OCI-LY3 (cell line): ENCODE measurements at regions not wholly inside any gene's neighbourhood (a gene's known extent, or its start where the extent isn't known, plus 50 kb on each side); places are given as distances from the start of the nearest gene placed in this dataset.

ENCODE experiments used
- H2AFZ ChIP-seq: fragments of 200-600, 300-600 bp; shearing (Covaris generic); 2 replicates; pipeline ENCODE4 v1.6.0; 2014; ENCODE audit warnings: antibody characterized with exemption, low read depth, low read length
- H3K27ac ChIP-seq: fragments of 200-600, 300-600 bp; sonication (generic); 2 replicates; pipeline ENCODE4 v1.5.1; 2014; ENCODE audit warnings: mild to moderate bottlenecking, low read length, moderate library complexity, mixed read lengths
- H3K27me3 ChIP-seq: fragments of 200-600, 300-600 bp; sonication (generic); 2 replicates; pipeline ENCODE4 v1.6.1; 2014; ENCODE audit warnings: low read depth, low read length, mixed read lengths
- H3K36me3 ChIP-seq: fragments of 200-600, 300-600 bp; sonication (generic); replicated peaks from 2 replicates; pipeline ENCODE3; 2014; ENCODE audit warnings: low read depth, low read length, mixed read lengths
- H3K4me1 ChIP-seq: fragments of 300-600, 200-600 bp; sonication (generic); 2 replicates; pipeline ENCODE4 v1.6.1; 2014; ENCODE audit warnings: low read length, mixed read lengths
- H3K4me2 ChIP-seq: fragments of 200-600, 300-600 bp; sonication (generic); 2 replicates; pipeline ENCODE4 v1.6.1; 2014; ENCODE audit warnings: low read length, mixed read lengths
- H3K4me3 ChIP-seq: fragments of 300-600, 200-600 bp; sonication (generic); 2 replicates; pipeline ENCODE4 v1.5.1; 2014; ENCODE audit warnings: antibody characterized with exemption, mild to moderate bottlenecking, low read length, moderate library complexity
- H3K79me2 ChIP-seq: fragments of 300-600, 200-600 bp; shearing (Covaris generic); 2 replicates; pipeline ENCODE4 v1.6.1; 2014; ENCODE audit warnings: mild to moderate bottlenecking, low read length, mixed read lengths
- H3K9ac ChIP-seq: fragments of 300-600, 200-600 bp; shearing (Covaris generic); 2 replicates; pipeline ENCODE4 v1.6.0; 2014; ENCODE audit warnings: mild to moderate bottlenecking, low read length, moderate library complexity
- H3K9me3 ChIP-seq: fragments of 200-600, 300-600 bp; shearing (Covaris generic); 2 replicates; pipeline ENCODE4 v1.6.1; 2014; ENCODE audit warnings: low read length, mixed read lengths; ENCODE audit not compliant: insufficient read depth
- H4K20me1 ChIP-seq: fragments of 200-600, 300-600 bp; sonication (generic); 2 replicates; pipeline ENCODE4 v1.6.1; 2016; ENCODE audit warnings: low read length, mixed read lengths; ENCODE audit not compliant: insufficient read depth
- EZH2phosphoT487 ChIP-seq: fragments of 200-600 bp; shearing (Covaris generic); IDR thresholded peaks from 2 replicates; pipeline ENCODE4 v1.6.1; 2018; ENCODE audit warnings: antibody characterized with exemption, mixed run types, low read depth
- TF ChIP-seq, protein P1 (sequence below): fragments of 200-600, 300-600 bp; sonication (generic); IDR thresholded peaks from 2 replicates; pipeline ENCODE4 v1.5.1; 2014; ENCODE audit warnings: antibody characterized with exemption, low read length, low read depth

DNA sequence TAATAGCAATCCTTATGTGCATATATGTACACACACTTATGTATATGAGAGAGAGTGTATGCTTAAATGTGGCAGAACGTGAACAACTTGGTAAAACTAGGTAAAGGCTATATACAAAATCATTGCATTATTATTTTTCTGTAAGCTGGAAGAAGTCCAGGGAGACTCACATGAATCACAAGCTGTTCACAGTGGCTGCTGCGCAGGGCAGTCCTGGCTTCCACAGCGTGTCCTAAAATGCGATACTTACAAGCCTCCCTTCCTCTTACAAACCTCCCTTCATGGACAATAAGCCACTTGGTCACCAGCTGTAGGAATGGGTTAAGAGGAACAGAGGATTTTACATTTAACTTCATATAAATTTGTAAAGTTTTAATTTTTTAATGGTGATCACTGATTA lies 114.9 kb upstream of the AGAP1 start:
- Histone ChIP-seq H3K27ac (no peak overlapping the region), H3K9me3 (no peaks in the 10 kb centered on the region), H3K4me2 (no peak overlapping the region), H3K79me2 (no peaks in the 10 kb centered on the region), H4K20me1 (no peaks in the 10 kb centered on the region), H3K4me1 (no peaks in the 10 kb centered on the region), H3K9ac (no peak overlapping the region), H3K27me3 (no peaks in the 10 kb centered on the region), H2AFZ (no peak overlapping the region), H3K36me3 (no peaks in the 10 kb centered on the region), H3K4me3 (no peak overlapping the region)
- TF ChIP-seq, protein P1, sequence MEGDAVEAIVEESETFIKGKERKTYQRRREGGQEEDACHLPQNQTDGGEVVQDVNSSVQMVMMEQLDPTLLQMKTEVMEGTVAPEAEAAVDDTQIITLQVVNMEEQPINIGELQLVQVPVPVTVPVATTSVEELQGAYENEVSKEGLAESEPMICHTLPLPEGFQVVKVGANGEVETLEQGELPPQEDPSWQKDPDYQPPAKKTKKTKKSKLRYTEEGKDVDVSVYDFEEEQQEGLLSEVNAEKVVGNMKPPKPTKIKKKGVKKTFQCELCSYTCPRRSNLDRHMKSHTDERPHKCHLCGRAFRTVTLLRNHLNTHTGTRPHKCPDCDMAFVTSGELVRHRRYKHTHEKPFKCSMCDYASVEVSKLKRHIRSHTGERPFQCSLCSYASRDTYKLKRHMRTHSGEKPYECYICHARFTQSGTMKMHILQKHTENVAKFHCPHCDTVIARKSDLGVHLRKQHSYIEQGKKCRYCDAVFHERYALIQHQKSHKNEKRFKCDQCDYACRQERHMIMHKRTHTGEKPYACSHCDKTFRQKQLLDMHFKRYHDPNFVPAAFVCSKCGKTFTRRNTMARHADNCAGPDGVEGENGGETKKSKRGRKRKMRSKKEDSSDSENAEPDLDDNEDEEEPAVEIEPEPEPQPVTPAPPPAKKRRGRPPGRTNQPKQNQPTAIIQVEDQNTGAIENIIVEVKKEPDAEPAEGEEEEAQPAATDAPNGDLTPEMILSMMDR: no peak
- TF ChIP-seq EZH2phosphoT487: no peak

DNA sequence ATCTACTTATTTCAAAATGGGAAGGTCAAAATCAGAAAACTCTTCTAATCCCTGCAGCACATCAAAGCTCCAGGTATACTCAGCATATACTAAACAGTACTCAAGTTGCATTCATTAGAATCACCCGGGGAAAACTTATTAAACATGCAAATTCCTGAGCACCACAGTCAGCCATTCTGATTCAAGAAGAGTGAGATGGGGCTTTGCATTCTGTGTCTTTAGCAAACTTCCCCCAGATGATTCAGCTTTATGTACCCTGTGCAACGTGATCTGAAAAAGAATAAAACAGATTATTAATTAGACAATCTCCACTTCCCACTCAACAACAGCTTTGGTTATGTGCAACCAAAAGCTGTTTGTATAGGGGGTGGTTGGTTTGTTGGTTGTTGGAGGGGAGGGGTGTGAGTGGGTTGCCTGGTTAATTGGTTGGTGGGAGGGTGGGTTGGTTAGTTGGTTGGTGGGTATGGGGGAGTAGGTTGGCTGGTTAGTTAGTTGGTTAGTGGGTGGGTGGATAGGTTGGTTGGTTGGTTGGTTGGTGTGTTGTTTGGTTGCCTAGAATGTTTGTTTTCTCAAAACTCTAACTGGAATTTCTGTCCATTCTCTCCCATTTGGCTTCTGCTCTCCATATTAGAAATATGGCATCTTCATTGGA lies 112.5 kb upstream of the AGAP1 start:
- no peaks in the 10 kb centered on the region for H3K9me3 ChIP-seq
- no peaks in the 10 kb centered on the region for H3K4me1 ChIP-seq
- no peaks in the 10 kb centered on the region for H4K20me1 ChIP-seq
- TF ChIP-seq EZH2phosphoT487: no peak
- TF ChIP-seq, protein P1: no peak
- no peaks in the 10 kb centered on the region for H3K36me3 ChIP-seq
- no peak overlapping the region for H3K9ac ChIP-seq
- H3K27ac ChIP-seq: no peak overlapping the region
- no peak overlapping the region for H3K4me3 ChIP-seq
- no peak overlapping the region for H3K4me2 ChIP-seq
- H3K27me3 ChIP-seq: no peaks in the 10 kb centered on the region
- H3K79me2 ChIP-seq: no peaks in the 10 kb centered on the region
- no peak overlapping the region for H2AFZ ChIP-seq

DNA sequence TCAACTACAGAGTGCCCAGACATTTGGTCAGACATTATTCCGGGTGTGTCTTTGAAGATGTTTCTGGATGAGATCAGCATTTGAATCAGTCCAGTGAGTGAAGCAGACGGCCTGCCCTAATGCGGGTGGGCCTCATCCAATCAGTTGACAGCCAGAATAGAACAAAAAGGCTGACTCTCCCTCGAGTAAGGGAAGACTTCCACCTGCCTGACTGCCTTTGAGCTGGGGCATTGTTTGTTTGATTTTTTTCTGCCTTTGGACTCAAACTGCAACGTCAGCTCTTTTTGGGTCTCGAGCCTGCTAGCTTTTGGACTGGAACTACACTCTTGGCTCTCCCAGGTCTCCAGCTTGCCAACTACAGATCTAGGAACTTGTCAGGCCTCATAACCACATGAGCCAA lies 111.7 kb upstream of the AGAP1 start:
- H3K4me2 ChIP-seq: no peak overlapping the region
- H2AFZ ChIP-seq: no peak overlapping the region
- H3K79me2 ChIP-seq: no peaks in the 10 kb centered on the region
- no peaks in the 10 kb centered on the region for H3K27me3 ChIP-seq
- H3K9me3 ChIP-seq: no peaks in the 10 kb centered on the region
- no peak for TF ChIP-seq EZH2phosphoT487
- TF ChIP-seq, protein P1: no peak
- H4K20me1 ChIP-seq: no peaks in the 10 kb centered on the region
- no peaks in the 10 kb centered on the region for H3K36me3 ChIP-seq
- no peak overlapping the region for H3K9ac ChIP-seq
- H3K4me3 ChIP-seq: no peak overlapping the region
- no peaks in the 10 kb centered on the region for H3K4me1 ChIP-seq
- H3K27ac ChIP-seq: no peak overlapping the region

DNA sequence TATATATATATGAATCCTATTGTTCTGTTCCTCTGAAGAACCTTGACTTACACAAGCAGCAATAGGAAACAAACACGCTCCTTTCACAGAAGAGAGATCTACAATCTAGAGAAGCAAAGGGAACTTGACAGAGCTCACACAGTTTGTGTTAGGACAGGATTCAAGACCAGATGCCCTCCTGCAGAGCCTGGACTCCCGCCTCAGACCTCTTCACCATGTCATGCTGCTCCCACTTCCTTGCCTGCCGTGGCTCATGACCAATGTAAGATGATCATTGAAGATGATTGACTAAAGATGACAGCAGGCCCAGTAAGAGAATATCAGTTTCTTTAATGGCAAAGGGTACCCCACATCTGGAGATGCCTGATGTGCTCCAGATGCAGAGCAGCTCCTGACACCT lies 111.2 kb upstream of the AGAP1 start:
- no peaks in the 10 kb centered on the region for H3K27me3 ChIP-seq
- H4K20me1 ChIP-seq: no peaks in the 10 kb centered on the region
- H3K4me3 ChIP-seq: no peak overlapping the region
- H3K79me2 ChIP-seq: no peaks in the 10 kb centered on the region
- H3K27ac ChIP-seq: no peak overlapping the region
- H3K36me3 ChIP-seq: no peaks in the 10 kb centered on the region
- no peak overlapping the region for H3K9ac ChIP-seq
- H3K4me1 ChIP-seq: no peaks in the 10 kb centered on the region
- TF ChIP-seq, protein P1: no peak
- TF ChIP-seq EZH2phosphoT487: no peak
- H2AFZ ChIP-seq: no peak overlapping the region
- H3K9me3 ChIP-seq: no peaks in the 10 kb centered on the region
- no peak overlapping the region for H3K4me2 ChIP-seq
